HCT116 (cell line): ENCODE measurements at regions not wholly inside any gene's neighbourhood (a gene's known extent, or its start where the extent isn't known, plus 50 kb on each side); places are given as distances from the start of the nearest gene placed in this dataset.

Experiments
- ATAC-seq: fragments of 200-7000 bp; cut with Tn5 transposase; 2 replicates; pipeline ENCODE4 v1.9.1; 2020; ENCODE audit warnings: mild to moderate bottlenecking, moderate library complexity
- BruUV-seq: library from RNA; stranded (reverse); fragments of 400-500 nt; replicated peaks from 2 replicates; lab custom pipeline; 2021; lab: Mats Ljungman, UMichigan
- CTCF ChIA-PET: fragments of 300-600 bp; sonication (Branson Sonifier 250); formaldehyde crosslinking; loops from one replicate; lab custom pipeline; 2021; ENCODE audit warnings: antibody characterized with exemption; lab: Charles Lee
- POLR2A ChIA-PET: fragments of 300-600, 350-600 bp; sonication (Branson Sonifier 250); formaldehyde crosslinking; loops from one replicate; lab custom pipeline; 2021; ENCODE audit warnings: antibody characterized with exemption; lab: Charles Lee
- RAD21 ChIA-PET, 2 experiments: fragments of 300-600 bp; sonication (Branson Sonifier 250); formaldehyde crosslinking; loops; one replicate each; lab custom pipeline; 2023; ENCODE audit warnings: low total read pairs in 2 of 2; ENCODE audit not compliant: uncharacterized antibody in 2 of 2, unreplicated experiment in 2 of 2, low non-redundant PET in 1 of 2; lab: Charles Lee
- DNase-seq: peaks from one replicate; pipeline ENCODE4 v3.0.0-alpha.2; 2010; ENCODE audit warnings: low read depth, low spot score
- H2AFZ ChIP-seq: fragments of 200-600 bp; shearing (Covaris generic), sonication (generic); 2 replicates; pipeline ENCODE4 v1.6.1; 2017; ENCODE audit warnings: low read depth, mixed run types, mixed read lengths, antibody characterized with exemption, low read length; ENCODE audit not compliant: poor library complexity, severe bottlenecking
- H3K27ac ChIP-seq: 2 replicates; pipeline ENCODE4 v1.5.1; 2012; ENCODE audit warnings: low read depth, low read length
- H3K27me3 ChIP-seq: fragments of 200-600 bp; sonication (generic); 2 replicates; pipeline ENCODE4 v1.6.1; 2016; ENCODE audit warnings: mixed run types, low read length, mixed read lengths; ENCODE audit not compliant: insufficient read depth
- H3K36me3 ChIP-seq, 2 experiments: fragments of 200-500 bp in 1 of 2; fragments of 200-600 bp in 1 of 2; sonication (Bioruptor generic) in 1 of 2; sonication (generic) in 1 of 2; 2 replicates each; pipeline versions ENCODE4 v1.5.1 to v1.6.1; 2014 to 2016; ENCODE audit warnings: low read length in 2 of 2, inconsistent platforms in 1 of 2, mixed read lengths in 1 of 2, mixed run types in 1 of 2; ENCODE audit not compliant: insufficient read depth in 2 of 2, control insufficient read depth in 1 of 2
- H3K4me1 ChIP-seq, 2 experiments: fragments of 200-600 bp in 1 of 2; sonication (generic) in 1 of 2; 2 replicates each; pipeline versions ENCODE4 v1.5.1 to v1.6.1; 2012 to 2017; ENCODE audit warnings: low read length in 2 of 2, inconsistent platforms in 1 of 2, mild to moderate bottlenecking in 1 of 2, mixed read lengths in 1 of 2, mixed run types in 1 of 2, moderate library complexity in 1 of 2; ENCODE audit not compliant: insufficient read depth in 2 of 2, control insufficient read depth in 1 of 2
- H3K4me2 ChIP-seq: fragments of 200-600 bp; sonication (generic); 2 replicates; pipeline ENCODE4 v1.6.1; 2017; ENCODE audit warnings: mixed run types, low read length, mixed read lengths
- H3K4me3 ChIP-seq, 2 experiments: fragments of 200-600 bp in 1 of 2; sonication (generic) in 1 of 2; replicated peaks in 1 of 2; 2 replicates each; pipeline ENCODE4 v1.5.1; 2011 to 2016; ENCODE audit warnings: low read length in 2 of 2, control low read depth in 1 of 2, low read depth in 1 of 2, mild to moderate bottlenecking in 1 of 2, mixed read lengths in 1 of 2, mixed run types in 1 of 2
- H3K79me2 ChIP-seq: fragments of 200-600 bp; sonication (generic); 2 replicates; pipeline ENCODE4 v1.6.1; 2017; ENCODE audit warnings: mild to moderate bottlenecking, mixed run types, low read length, moderate library complexity, mixed read lengths; ENCODE audit not compliant: insufficient read depth
- H3K9ac ChIP-seq: fragments of 200-600 bp; sonication (generic); 2 replicates; pipeline ENCODE4 v1.6.1; 2016; ENCODE audit warnings: low read length, mixed read lengths
- H3K9me2 ChIP-seq: fragments of 200-600 bp; sonication (generic), shearing (Covaris generic); 2 replicates; pipeline ENCODE4 v1.6.1; 2017; ENCODE audit warnings: mixed run types, mild to moderate bottlenecking, moderate library complexity; ENCODE audit not compliant: insufficient read depth
- H3K9me3 ChIP-seq, 2 experiments: fragments of 200-500 bp in 1 of 2; fragments of 200-600 bp in 1 of 2; sonication (Bioruptor generic) in 1 of 2; sonication (generic) in 1 of 2; 2 replicates each; pipeline ENCODE4 v1.6.1; 2014 to 2017; ENCODE audit warnings: low read length in 2 of 2, mixed read lengths in 2 of 2, inconsistent platforms in 1 of 2, low read depth in 1 of 2, mild to moderate bottlenecking in 1 of 2, mixed run types in 1 of 2, moderate library complexity in 1 of 2; ENCODE audit not compliant: control insufficient read depth in 1 of 2, insufficient read depth in 1 of 2
- H4K20me1 ChIP-seq: fragments of 200-600 bp; sonication (generic), shearing (Covaris generic); 2 replicates; pipeline ENCODE4 v1.6.1; 2017; ENCODE audit warnings: mixed run types, mild to moderate bottlenecking, moderate library complexity; ENCODE audit not compliant: insufficient read depth
- ELF1 ChIP-seq: IDR thresholded peaks from 2 replicates; pipeline ENCODE4 v1.6.1; 2012; ENCODE audit warnings: low read depth, borderline replicate concordance
- POLR2AphosphoS5 ChIP-seq: IDR thresholded peaks from 2 replicates; pipeline ENCODE4 v1.6.1; 2011; ENCODE audit warnings: mild to moderate bottlenecking, low read depth, low read length, moderate library complexity
- REST ChIP-seq: IDR thresholded peaks from 2 replicates; pipeline ENCODE4 v1.6.1; 2012; ENCODE audit warnings: low read depth
- SRF ChIP-seq: IDR thresholded peaks from 2 replicates; pipeline ENCODE4 v1.6.1; 2012; ENCODE audit warnings: low read depth
- TCF7L2 ChIP-seq: IDR thresholded peaks from 2 replicates; pipeline ENCODE4 v1.7.0; 2011; ENCODE audit warnings: borderline replicate concordance, inconsistent platforms; ENCODE audit not compliant: insufficient read depth, insufficient read length; ENCODE audit errors: extremely low read depth
- ZBTB33 ChIP-seq: IDR thresholded peaks from 2 replicates; pipeline ENCODE4 v1.6.1; 2011; ENCODE audit warnings: mild to moderate bottlenecking, low read length, moderate library complexity; ENCODE audit not compliant: insufficient replicate concordance; ENCODE audit errors: extremely low read depth
- ZFX ChIP-seq: fragments of 450-650 bp; IDR thresholded peaks from 2 replicates; pipeline ENCODE4 v1.6.1; 2017
- intact Hi-C: fragments of 100-400 bp; cut with micrococcal nuclease; formaldehyde crosslinking; loops from 2 replicates; pipeline ENCODE4 v1.10.0; 2022
- TF ChIP-seq, protein P1 (sequence below): IDR thresholded peaks from 2 replicates; pipeline ENCODE4 v1.6.1; 2012

GRCh38 chr4:23484689-23485088 lies 405.2 kb downstream of the PPARGC1A start:
- BruUV-seq, result no TSS peak
- Histone ChIP-seq H3K36me3 (no peaks in the 10 kb centered on the region), H3K4me3 (no peak overlapping the region), H3K27ac (no peak overlapping the region), H2AFZ (no peak overlapping the region), H3K9me2 (no peaks in the 10 kb centered on the region), H3K4me1 (no peaks in the 10 kb centered on the region), H3K4me2 (no peak overlapping the region), H3K79me2 (no peaks in the 10 kb centered on the region), H4K20me1 (no peaks in the 10 kb centered on the region), H3K9me3 (peaks cover 6 to 16% of the 10 kb centered on the region in 2 experiments; a peak in 2 of 4 replicates), H3K27me3 (no peaks in the 10 kb centered on the region), H3K9ac (no peak overlapping the region)
- intact Hi-C loops, result no loop called here
- no peak for TF ChIP-seq ELF1
- TF ChIP-seq REST, result no peak
- CTCF ChIA-PET, result no interaction called here
- RAD21 ChIA-PET, result no interaction called here
- POLR2A ChIA-PET, result no interaction called here
- DNase-seq (no peak), ATAC-seq (no peak)

- CTCF ChIA-PET, result no interaction called here
- ATAC-seq (no peak), DNase-seq (no peak)
- H3K9me2 ChIP-seq, result no peaks in the 10 kb centered on the region
- intact Hi-C loops, result no loop called here
- no peak overlapping the region for H3K4me3 ChIP-seq
- H3K27me3 ChIP-seq, result no peaks in the 10 kb centered on the region
- no peak overlapping the region for H2AFZ ChIP-seq
- H3K9me3 ChIP-seq, result peaks cover 6 to 16% of the 10 kb centered on the region in 2 experiments; a peak in 2 of 4 replicates
- no peaks in the 10 kb centered on the region for H4K20me1 ChIP-seq
- POLR2A ChIA-PET, result no interaction called here
- H3K36me3 ChIP-seq, result no peaks in the 10 kb centered on the region
- no peaks in the 10 kb centered on the region for H3K4me1 ChIP-seq
- RAD21 ChIA-PET, result no interaction called here
- H3K79me2 ChIP-seq, result no peaks in the 10 kb centered on the region
- no peak overlapping the region for H3K27ac ChIP-seq
- no peak for TF ChIP-seq ZBTB33
- no peak for TF ChIP-seq TCF7L2
- TF ChIP-seq SRF, result no peak
- TF ChIP-seq ZFX, result no peak
- no peak for TF ChIP-seq POLR2AphosphoS5
- TF ChIP-seq, protein P1, sequence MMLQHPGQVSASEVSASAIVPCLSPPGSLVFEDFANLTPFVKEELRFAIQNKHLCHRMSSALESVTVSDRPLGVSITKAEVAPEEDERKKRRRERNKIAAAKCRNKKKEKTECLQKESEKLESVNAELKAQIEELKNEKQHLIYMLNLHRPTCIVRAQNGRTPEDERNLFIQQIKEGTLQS, result no peak
- H3K9ac ChIP-seq, result no peak overlapping the region
- no peak overlapping the region for H3K4me2 ChIP-seq
- no TSS peak for BruUV-seq
These were observed 406.4 kb downstream of the PPARGC1A start for GRCh38 chr4:23483320-23483960.
